Left forelimb (tissue), 1 donor: ENCODE measurements at regions not wholly inside any gene's neighbourhood (a gene's known extent, or its start where the extent isn't known, plus 50 kb on each side); places are given as distances from the start of the nearest gene placed in this dataset.

Experiments used
- DNase-seq: peaks from one replicate; pipeline ENCODE4 v3.0.0-alpha.2; 2018; ENCODE audit warnings: low spot score

DNA sequence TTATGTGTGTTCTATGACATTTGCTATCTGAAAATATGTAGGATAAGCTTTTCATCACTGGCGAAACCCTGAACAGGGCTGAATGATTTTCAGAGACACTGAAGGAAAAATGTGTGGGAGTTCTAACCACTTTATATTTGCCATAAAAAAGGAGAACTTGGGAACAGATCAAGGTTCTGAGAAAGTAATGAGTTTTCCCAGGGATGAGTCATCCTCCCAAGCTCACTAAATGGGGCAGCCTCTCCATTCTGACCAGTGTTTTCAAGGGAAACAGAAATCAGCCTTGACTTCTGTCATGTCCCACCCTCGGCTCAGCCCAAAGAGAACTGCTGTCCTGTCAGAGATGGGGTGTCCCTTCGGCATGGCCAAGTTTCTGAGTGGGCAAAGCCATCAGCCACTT is 2109.8 kb upstream of the CELF4 start:
- no peak for DNase-seq

DNA sequence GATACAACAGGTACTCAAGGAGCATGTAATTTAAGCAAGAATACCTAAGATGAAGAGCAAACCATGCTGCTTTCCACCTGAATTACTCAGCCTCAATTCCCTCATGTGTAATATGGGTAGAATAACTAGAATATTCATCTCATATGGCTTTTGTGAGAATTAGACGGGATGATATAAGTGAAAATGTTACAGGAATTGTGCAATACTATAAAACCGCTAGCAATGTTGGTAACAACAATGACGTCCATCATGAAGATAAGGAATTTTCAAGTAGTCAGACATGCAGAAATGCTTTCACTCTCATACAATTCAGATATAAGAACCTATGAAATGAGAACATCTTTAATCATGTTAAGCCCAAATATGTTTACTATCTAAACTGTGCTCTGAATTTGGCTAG is 2106.6 kb upstream of the CELF4 start:
- DNase-seq: no peak

GRCh38 chr18:39667905-39668304 is 2102.3 kb upstream of the CELF4 start:
- DNase-seq: no peak

DNA sequence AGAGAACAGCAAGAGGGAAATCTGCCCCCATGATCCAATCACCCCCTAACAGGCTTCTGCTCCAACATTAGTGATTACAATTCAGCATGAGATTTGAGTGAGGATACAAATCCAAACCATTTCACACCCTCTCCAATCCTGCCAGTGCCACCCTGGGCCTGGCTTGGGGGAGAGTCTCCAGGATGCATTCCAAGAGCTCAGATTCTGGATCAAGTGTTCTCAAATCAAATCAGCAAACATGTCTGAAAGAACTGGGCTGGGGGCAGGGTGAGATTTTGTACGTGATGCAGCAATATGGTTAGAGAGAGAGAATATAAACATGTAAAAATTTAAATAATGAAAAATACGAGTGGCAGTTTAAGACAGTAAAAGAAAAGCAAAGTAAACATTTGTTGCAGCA is 2100.9 kb upstream of the CELF4 start:
- DNase-seq: no peak

DNA sequence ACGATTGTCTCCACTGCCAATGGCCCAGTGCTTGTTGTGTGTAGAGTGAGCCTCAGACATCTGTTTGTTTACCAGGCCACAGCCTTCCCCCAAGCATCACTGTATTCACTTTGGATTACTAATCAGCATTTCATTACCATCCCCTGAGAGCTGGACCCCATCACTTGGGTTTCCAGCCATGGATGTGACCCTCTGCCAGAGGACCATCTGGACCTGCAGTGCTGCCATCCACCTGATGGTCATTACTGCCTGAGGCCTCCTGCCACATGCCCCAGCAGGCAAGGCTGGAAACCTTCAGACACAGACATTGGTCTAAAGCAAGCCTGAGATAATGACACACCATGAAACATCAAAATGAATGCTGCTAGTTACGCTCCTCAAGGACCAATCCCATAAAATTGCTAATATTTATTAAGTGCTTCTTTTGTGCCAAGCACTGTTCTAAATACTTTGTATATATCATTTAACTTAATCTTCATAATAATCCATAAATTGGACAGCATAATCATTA is 2096.3 kb upstream of the CELF4 start:
- DNase-seq: no peak

DNA sequence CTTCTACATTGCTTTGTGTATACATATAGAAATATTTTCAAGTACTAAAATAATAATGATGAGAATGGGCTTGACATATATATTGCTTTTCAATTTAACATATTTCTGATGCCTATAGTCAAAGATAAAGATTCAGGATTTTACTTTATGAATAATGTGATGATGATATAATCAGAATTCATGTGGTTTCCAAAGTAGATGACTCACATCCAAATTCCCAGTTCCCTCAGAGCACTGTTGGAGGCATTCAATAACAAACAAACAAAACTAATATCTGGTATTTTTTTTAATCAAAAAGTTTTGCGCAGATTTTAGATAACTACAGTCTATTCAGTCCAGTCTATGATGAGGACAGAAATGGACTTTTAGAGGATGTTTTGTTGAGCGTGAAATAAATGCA is 2094.5 kb upstream of the CELF4 start:
- no peak for DNase-seq

GRCh38 chr18:39655341-39655740 is 2089.7 kb upstream of the CELF4 start:
- no peak for DNase-seq

- no peak for DNase-seq
Measured at GRCh38 chr18:39653221-39653620, 2087.6 kb upstream of the CELF4 start.

DNA sequence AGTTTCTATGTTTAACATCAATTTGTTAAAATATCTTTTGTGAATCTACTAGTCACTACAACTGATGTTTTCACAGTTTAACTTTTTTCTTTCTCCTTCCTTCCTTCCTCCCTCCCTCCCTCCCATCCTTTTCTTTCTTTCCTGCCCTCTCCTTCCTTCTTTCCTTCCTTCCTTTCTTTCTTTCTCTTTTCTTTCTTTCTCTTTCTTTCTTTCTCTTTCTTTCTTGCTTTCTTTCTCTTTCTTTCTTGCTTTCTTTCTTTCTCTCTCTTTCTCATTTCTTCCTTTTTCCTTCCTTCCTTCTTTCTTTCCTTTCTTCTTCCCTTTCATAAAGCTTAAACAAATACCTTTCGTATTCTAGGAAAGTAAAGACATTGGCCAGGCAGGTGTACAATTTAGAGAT is 2083.0 kb upstream of the CELF4 start:
- DNase-seq: no peak

DNA sequence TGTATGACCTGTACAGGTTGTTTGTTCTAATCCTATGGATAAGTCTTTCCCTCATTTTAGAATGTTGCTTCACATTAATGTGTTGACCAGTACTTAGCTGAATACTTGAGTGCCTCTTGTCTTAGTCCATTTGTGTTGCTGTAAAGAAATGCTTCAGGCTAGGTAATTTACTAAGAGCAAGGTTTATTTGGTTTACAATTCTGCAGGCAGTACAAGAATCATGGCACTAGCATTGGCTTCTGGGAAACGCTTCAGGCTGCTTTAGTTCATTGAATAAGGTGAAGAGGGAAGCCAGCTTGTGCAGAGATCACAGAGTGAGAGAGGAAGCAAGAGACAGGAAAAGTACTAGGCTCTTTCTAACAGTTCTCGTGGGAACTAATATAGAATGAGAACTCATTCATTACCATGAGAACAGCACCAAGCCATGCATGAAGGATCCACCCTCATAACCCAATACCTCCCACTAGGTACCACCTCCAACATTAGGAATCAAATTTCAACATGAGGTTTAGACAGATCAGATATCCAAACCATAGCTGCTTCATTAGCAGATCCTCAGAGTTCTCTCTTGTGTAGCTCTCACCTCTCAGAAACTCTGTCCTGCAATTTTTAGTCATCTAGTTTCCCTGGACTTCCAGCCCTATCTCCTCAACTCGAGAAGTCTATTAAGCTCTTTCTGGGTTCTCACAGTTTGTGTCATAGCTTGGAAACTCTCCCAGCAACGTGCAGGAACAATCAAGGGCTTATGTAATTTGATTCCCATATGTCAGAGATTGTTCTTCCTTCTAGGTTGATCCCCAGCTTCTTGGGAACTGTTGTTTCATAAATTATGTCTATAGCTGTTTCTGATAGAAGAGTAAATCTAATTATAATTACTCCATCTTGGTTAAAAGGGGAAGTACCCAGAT is 2082.3 kb upstream of the CELF4 start:
- no peak for DNase-seq

GRCh38 chr18:39638224-39638623 is 2072.6 kb upstream of the CELF4 start:
- no peak for DNase-seq

DNA sequence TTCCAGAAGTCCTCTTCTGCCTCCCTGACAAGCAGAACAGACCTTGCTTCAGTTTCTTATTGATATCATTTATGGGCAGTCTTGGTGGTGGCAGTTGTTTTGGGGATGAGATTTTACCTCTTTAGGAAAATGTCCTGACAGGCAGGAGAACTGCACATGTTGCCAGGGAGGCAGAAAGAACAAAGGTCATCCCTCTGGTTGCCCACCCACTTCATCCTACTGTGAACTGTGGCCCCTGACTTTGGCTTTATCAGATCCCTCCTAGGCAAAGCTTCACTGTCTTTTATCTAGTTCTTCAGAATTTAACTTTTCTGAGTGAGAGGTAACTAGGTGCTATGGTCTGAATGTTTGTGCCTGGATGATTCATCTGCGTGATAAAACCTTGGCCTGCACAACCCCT is 2071.3 kb upstream of the CELF4 start:
- no peak for DNase-seq

GRCh38 chr18:39635966-39636365 is 2070.4 kb upstream of the CELF4 start:
- DNase-seq: no peak

DNA sequence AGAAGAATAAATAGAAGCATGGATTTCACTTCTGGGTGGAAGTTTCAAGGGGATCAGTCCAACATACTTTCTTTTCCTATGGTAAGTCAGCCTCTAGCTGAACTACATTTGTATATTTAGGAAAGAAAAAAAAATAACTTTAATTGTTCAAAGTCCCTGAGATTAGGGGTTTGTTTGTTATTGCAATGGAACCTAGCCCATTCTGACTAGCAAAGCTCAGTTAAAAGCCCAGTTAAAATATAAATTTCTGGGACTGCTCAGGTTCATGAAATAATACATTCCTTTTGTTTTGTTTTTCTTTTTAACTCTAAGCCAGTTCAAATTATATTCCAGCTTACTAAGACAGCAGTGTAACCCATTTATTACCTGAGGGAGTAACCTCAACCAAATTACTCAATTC is 2069.6 kb upstream of the CELF4 start:
- DNase-seq: no peak

DNA sequence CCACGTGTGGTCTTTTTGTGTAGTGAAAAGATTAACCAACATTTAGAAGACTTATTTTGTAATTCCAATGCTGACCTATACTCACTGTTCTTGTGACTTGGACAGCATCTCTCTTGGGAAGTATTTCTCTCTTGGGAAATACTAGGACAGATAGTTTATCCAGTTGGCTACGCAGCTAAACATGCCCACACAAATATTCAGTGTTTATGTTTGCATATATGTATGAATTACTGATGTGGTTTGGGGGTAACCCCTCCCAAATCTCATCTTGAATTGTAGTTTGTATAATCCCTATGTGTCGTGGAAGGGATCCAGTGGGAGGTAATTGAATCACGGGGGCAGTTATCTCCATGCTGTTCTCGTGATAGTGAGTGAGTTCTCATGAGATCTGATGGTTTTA is 2062.3 kb upstream of the CELF4 start:
- DNase-seq: no peak

- DNase-seq: no peak
Measured at GRCh38 chr18:39624961-39625360, 2059.4 kb upstream of the CELF4 start.

DNA sequence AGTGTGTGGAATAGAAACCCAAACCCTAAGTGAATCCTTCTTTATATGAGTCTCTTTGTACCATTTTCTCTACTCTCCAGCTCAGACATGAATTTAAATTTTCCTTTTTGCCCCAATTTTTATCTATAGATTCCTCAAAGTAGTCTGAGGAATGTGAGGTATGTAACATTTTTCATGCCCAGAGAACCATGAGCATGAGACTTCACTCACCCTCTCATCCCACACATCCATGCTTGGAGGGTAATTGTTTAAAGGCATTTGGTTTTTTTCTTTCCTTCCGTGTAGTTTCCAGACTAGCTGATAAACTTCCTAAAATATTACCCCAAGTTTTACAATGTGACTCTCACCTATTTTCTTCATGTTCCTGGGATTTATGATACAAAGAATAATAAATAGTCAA is 2056.8 kb upstream of the CELF4 start:
- DNase-seq: no peak

DNA sequence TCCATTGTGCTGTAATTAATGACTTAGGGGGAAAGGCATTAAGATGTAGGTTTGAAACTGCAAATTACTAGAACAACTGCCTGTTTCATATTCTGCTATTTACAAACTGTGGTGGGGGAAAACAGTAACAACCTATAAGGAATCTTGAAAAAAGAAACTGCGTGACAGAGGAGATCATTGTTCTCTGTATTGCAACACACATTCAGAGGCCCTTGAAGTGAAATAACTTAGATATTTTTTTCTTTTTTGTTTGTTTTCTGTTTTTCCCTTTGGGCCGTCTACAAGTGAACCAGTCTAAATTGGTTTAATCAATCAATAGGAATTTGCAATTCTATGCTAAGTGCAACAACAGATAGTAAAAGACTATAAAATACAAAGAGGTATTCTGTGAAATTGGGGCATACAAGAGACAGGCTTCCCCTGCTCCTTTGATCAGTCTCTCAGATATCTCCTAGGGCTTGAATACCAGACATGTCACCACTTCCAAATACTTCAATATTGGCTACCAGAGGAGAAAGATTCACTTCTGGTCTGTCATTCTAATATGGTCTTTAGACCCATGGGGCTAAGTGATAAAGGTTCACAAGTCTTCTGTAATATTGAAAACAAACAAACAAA is 2055.1 kb upstream of the CELF4 start:
- DNase-seq: no peak

GRCh38 chr18:39618265-39619003 is 2052.8 kb upstream of the CELF4 start:
- no peak for DNase-seq

DNA sequence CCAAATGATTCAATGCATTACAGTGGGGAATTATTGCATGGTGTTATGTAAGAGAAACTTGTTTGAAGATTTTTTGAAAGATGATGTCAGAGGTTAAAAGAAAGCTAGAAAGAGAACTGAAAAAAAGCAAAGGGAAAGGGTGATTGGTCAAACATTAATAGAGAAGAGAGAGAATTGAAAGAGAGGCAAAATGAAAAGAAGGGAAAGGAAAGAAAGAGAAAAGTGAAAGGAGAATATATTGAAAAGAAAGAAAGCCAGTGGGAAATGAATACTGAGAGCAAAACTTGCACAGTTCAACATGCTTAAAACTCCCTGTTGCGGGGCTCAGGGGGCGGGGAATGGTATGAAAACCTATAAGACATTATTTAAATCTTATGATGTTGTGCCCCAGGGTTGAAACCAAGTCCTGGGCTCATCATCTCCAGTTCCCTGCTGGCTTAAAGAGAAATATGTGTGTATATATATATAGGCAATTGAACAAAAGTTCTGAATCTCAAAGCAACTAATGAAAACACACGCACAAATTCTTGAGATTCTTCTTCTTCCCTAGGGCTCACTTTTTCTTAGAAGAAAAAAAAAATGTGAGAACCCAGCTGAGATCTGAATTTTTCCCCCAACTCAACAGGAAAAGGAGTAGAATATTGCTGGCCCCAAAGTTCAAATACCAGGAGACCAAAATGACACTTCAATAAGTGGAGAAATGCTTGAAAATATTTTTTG is 2045.9 kb upstream of the CELF4 start:
- DNase-seq: no peak

- no peak for DNase-seq
Measured at GRCh38 chr18:39607034-39607433, 2041.4 kb upstream of the CELF4 start.

GRCh38 chr18:39604836-39605235 is 2039.2 kb upstream of the CELF4 start:
- DNase-seq: no peak
